H1 (cell line): ENCODE measurements at regions not wholly inside any gene's neighbourhood (a gene's known extent, or its start where the extent isn't known, plus 50 kb on each side); places are given as distances from the start of the nearest gene placed in this dataset.

ENCODE experiments used
- CTCF ChIA-PET: fragments of 300-600 bp; sonication (Branson Sonifier 250); formaldehyde crosslinking; loops from one replicate; lab custom pipeline; 2021; ENCODE audit not compliant: partially characterized antibody; lab: Charles Lee
- POLR2A ChIA-PET: fragments of 300-600 bp; sonication (Branson Sonifier 250); formaldehyde crosslinking; loops from one replicate; lab custom pipeline; 2021; ENCODE audit warnings: inconsistent platforms; ENCODE audit not compliant: partially characterized antibody; lab: Charles Lee
- DNase-seq, 2 experiments: peaks; one replicate each; pipeline versions ENCODE4 v3.0.0 to v3.0.0-alpha.2; 2010 to 2022; ENCODE audit warnings: low spot score in 2 of 2, low read depth in 1 of 2, mixed read lengths in 1 of 2
- FAIRE-seq: peaks from 2 replicates; lab custom pipeline; 2011; peaks lifted over from hg19 to GRCh38; lab: Jason Lieb, UNC
- H2AFZ ChIP-seq: 2 replicates; pipeline ENCODE4 v1.8.1; 2012; ENCODE audit warnings: low read length, inconsistent platforms
- H2AK5ac ChIP-seq: 2 replicates; pipeline ENCODE4 v1.6.1; 2013; ENCODE audit warnings: low read depth, low read length
- H2BK120ac ChIP-seq: replicated peaks from 2 replicates; pipeline ENCODE3; 2013; ENCODE audit warnings: low read depth, low read length, inconsistent platforms
- H2BK12ac ChIP-seq: 2 replicates; pipeline ENCODE4 v1.6.1; 2013; ENCODE audit warnings: low read depth, low read length
- H2BK15ac ChIP-seq: 2 replicates; pipeline ENCODE4 v1.6.1; 2013; ENCODE audit warnings: low read length
- H2BK20ac ChIP-seq: 2 replicates; pipeline ENCODE4 v1.6.1; 2013; ENCODE audit warnings: low read length
- H2BK5ac ChIP-seq: 2 replicates; pipeline ENCODE4 v1.6.1; 2013; ENCODE audit warnings: low read depth, low read length
- H3K14ac ChIP-seq: 2 replicates; pipeline ENCODE4 v1.6.1; 2013; ENCODE audit warnings: inconsistent platforms; ENCODE audit not compliant: insufficient read length
- H3K18ac ChIP-seq: 2 replicates; pipeline ENCODE4 v1.6.1; 2013; ENCODE audit warnings: low read length; ENCODE audit errors: extremely low read depth
- H3K23ac ChIP-seq: 2 replicates; pipeline ENCODE4 v1.6.1; 2013; ENCODE audit warnings: inconsistent platforms; ENCODE audit not compliant: insufficient read length
- H3K23me2 ChIP-seq: 2 replicates; pipeline ENCODE4 v1.6.1; 2013; ENCODE audit warnings: low read depth, low read length
- H3K27ac ChIP-seq: 2 replicates; pipeline ENCODE4 v1.6.1; 2011; ENCODE audit warnings: low read depth, low read length, inconsistent platforms
- H3K27me3 ChIP-seq, 4 experiments: replicated peaks in 1 of 4; 1 replicate in 1 of 4; 2 replicates in 3 of 4; pipeline versions ENCODE4 v1.6.1 to v1.8.1; 2011 to 2013; ENCODE audit warnings: low read length in 3 of 4, mild to moderate bottlenecking in 3 of 4, inconsistent platforms in 2 of 4, mixed read lengths in 2 of 4, moderate library complexity in 1 of 4; ENCODE audit not compliant: control insufficient read depth in 3 of 4, insufficient read depth in 3 of 4; ENCODE audit errors: extremely low read depth in 1 of 4
- H3K36me3 ChIP-seq, 4 experiments: 2 replicates each; pipeline versions ENCODE4 v1.6.1 to v1.8.1; 2011 to 2013; ENCODE audit warnings: mild to moderate bottlenecking in 4 of 4, low read length in 3 of 4, moderate library complexity in 2 of 4, control low read depth in 1 of 4, inconsistent platforms in 1 of 4; ENCODE audit not compliant: insufficient read depth in 4 of 4, control insufficient read depth in 2 of 4
- H3K4ac ChIP-seq: replicated peaks from 2 replicates; pipeline ENCODE3; 2013; ENCODE audit warnings: low read length, low read depth, mixed read lengths, inconsistent platforms; ENCODE audit not compliant: insufficient read length
- H3K4me1 ChIP-seq, 4 experiments: replicated peaks in 1 of 4; 1 replicate in 1 of 4; 2 replicates in 3 of 4; pipeline versions ENCODE4 v1.6.1 to v1.8.1; 2011 to 2013; ENCODE audit warnings: low read length in 3 of 4, inconsistent platforms in 2 of 4, mixed read lengths in 1 of 4; ENCODE audit not compliant: insufficient read depth in 4 of 4, control insufficient read depth in 3 of 4
- H3K4me2 ChIP-seq, 2 experiments: 2 replicates each; pipeline versions ENCODE4 v1.6.1 to v1.8.1; 2011 to 2013; ENCODE audit warnings: low read depth in 2 of 2, low read length in 2 of 2, control low read depth in 1 of 2, inconsistent platforms in 1 of 2, mild to moderate bottlenecking in 1 of 2; ENCODE audit not compliant: insufficient read depth in 1 of 2
- H3K4me3 ChIP-seq, 4 experiments: fragments of 200-600, 300-600 bp in 1 of 4; sonication (generic), shearing (Covaris generic), sonication (Bioruptor Twin) in 1 of 4; 2 replicates each; pipeline versions ENCODE4 v1.5.1 to v1.8.1; 2011 to 2016; ENCODE audit warnings: low read length in 4 of 4, low read depth in 3 of 4, control low read depth in 2 of 4, inconsistent platforms in 2 of 4, mild to moderate bottlenecking in 2 of 4, mixed read lengths in 1 of 4, moderate library complexity in 1 of 4; ENCODE audit not compliant: insufficient read depth in 2 of 4; ENCODE audit errors: extremely low read depth in 1 of 4
- H3K56ac ChIP-seq: replicated peaks from 2 replicates; pipeline ENCODE3; 2013; ENCODE audit warnings: low read depth, mild to moderate bottlenecking, mixed read lengths, low read length, inconsistent platforms; ENCODE audit not compliant: insufficient read length
- H3K79me1 ChIP-seq: 2 replicates; pipeline ENCODE4 v1.6.1; 2013; ENCODE audit warnings: low read depth, low read length, control low read depth
- H3K79me2 ChIP-seq, 2 experiments: 2 replicates each; pipeline versions ENCODE4 v1.6.1 to v1.8.1; 2012 to 2013; ENCODE audit warnings: low read length in 2 of 2, mild to moderate bottlenecking in 2 of 2, inconsistent platforms in 1 of 2; ENCODE audit not compliant: insufficient read depth in 2 of 2, control insufficient read depth in 1 of 2
- H3K9ac ChIP-seq, 4 experiments: replicated peaks in 1 of 4; 1 replicate in 1 of 4; 2 replicates in 3 of 4; pipeline versions ENCODE4 v1.6.1 to v1.8.1; 2011 to 2013; ENCODE audit warnings: low read depth in 3 of 4, low read length in 3 of 4, control low read depth in 2 of 4, mild to moderate bottlenecking in 2 of 4, moderate library complexity in 2 of 4, inconsistent platforms in 1 of 4; ENCODE audit errors: extremely low read depth in 1 of 4
- H3K9me3 ChIP-seq, 2 experiments: 2 replicates each; pipeline versions ENCODE4 v1.6.1 to v1.8.1; 2012 to 2013; ENCODE audit warnings: mild to moderate bottlenecking in 2 of 2, moderate library complexity in 2 of 2, control low read depth in 1 of 2, inconsistent platforms in 1 of 2, low read depth in 1 of 2, low read length in 1 of 2, mixed read lengths in 1 of 2; ENCODE audit not compliant: insufficient read depth in 2 of 2
- H4K20me1 ChIP-seq, 2 experiments: replicated peaks in 1 of 2; 2 replicates each; pipeline versions ENCODE3 to v1.8.1; 2011 to 2013; ENCODE audit warnings: inconsistent platforms in 2 of 2, low read length in 2 of 2, mild to moderate bottlenecking in 1 of 2; ENCODE audit not compliant: insufficient read depth in 2 of 2, control insufficient read depth in 1 of 2
- H4K5ac ChIP-seq: 2 replicates; pipeline ENCODE4 v1.6.1; 2013; ENCODE audit warnings: low read length, low read depth, mixed read lengths, inconsistent platforms; ENCODE audit not compliant: insufficient read length
- H4K8ac ChIP-seq: 2 replicates; pipeline ENCODE4 v1.8.0; 2013; ENCODE audit warnings: mild to moderate bottlenecking, moderate library complexity, low read length, inconsistent platforms; ENCODE audit not compliant: insufficient read depth; ENCODE audit errors: extremely low read depth
- H4K91ac ChIP-seq: replicated peaks from 2 replicates; pipeline ENCODE3; 2013; ENCODE audit warnings: low read length, mixed read lengths, inconsistent platforms; ENCODE audit not compliant: insufficient read length
- RXRA ChIP-seq: IDR thresholded peaks from 2 replicates; pipeline ENCODE4 v1.6.1; 2011; ENCODE audit warnings: low read depth, mild to moderate bottlenecking, low read length, moderate library complexity; ENCODE audit not compliant: insufficient read depth
- SAP30 ChIP-seq: fragments of 300-600 bp; sonication (generic); IDR thresholded peaks from 2 replicates; pipeline ENCODE4 v1.7.1; 2012; ENCODE audit warnings: low read length, moderate library complexity, mild to moderate bottlenecking, inconsistent platforms; ENCODE audit not compliant: insufficient read depth, insufficient replicate concordance
- SIX5 ChIP-seq: IDR thresholded peaks from 2 replicates; pipeline ENCODE4 v1.6.1; 2011; ENCODE audit warnings: mild to moderate bottlenecking, low read depth, low read length
- SP1 ChIP-seq: IDR thresholded peaks from 2 replicates; pipeline ENCODE4 v1.6.1; 2011; ENCODE audit warnings: low read depth, low read length
- TAF7 ChIP-seq: optimal IDR thresholded peaks from 2 replicates; pipeline ENCODE3; 2011; ENCODE audit warnings: low read depth, mild to moderate bottlenecking, inconsistent platforms, low read length, moderate library complexity, borderline replicate concordance
- TCF12 ChIP-seq: IDR thresholded peaks from 2 replicates; pipeline ENCODE4 v1.6.1; 2011; ENCODE audit warnings: low read depth, mild to moderate bottlenecking, low read length
- WGBS, 2 experiments: shearing (Covaris generic) in 1 of 2; methylation state at CpG; one replicate each; pipeline versions ENCODE4 v1.1.6 to v1.1.7; 2013 to 2015; ENCODE audit warnings: low lambda C conversion rate in 2 of 2, mixed read lengths in 2 of 2, inconsistent platforms in 1 of 2, low coverage in 1 of 2, missing lambda C conversion rate in 1 of 2; ENCODE audit not compliant: insufficient replicate concordance in 2 of 2, insufficient coverage in 1 of 2, insufficient read length in 1 of 2; ENCODE audit errors: extremely low coverage in 1 of 2, missing lambda C conversion rate in 1 of 2; 5-methylcytosine and 5-hydroxymethylcytosine counted together
- TF ChIP-seq, protein P1 (sequence below): IDR thresholded peaks from 2 replicates; pipeline ENCODE4 v1.6.1; 2012; ENCODE audit warnings: inconsistent platforms

DNA sequence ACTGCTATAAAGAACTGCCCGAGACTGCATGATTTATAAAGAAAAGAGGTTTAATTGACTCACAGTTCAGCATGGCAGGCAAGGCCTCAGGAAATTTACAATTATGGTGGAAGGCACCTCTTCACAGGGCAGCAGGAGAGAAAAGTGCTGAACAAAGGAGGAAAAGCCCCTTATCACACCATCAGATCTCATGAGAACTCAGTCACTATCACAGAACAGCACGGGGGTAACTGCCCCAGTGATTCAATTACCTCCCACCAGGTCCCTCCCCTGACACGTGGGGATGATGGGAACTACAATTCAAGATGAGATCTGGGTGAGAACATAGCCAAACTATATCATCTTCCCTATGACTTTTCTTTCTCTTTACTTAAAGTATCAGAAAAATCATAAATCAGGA lies 104.0 kb upstream of the SYN3 start:
- H2AK5ac ChIP-seq, result no peak overlapping the region
- no peak overlapping the region for H3K27ac ChIP-seq
- no peaks in the 10 kb centered on the region for H4K20me1 ChIP-seq
- H3K27me3 ChIP-seq, result peaks cover 0 to 4% (median 0%) of the 10 kb centered on the region in 4 experiments; a peak in 2 of 7 replicates
- H3K4me1 ChIP-seq, result no peaks in the 10 kb centered on the region
- H3K9me3 ChIP-seq, result no peaks in the 10 kb centered on the region; a peak in 1 of 4 replicates
- no peak overlapping the region for H3K18ac ChIP-seq
- H2BK120ac ChIP-seq, result no peak overlapping the region
- TF ChIP-seq SP1 (no peak), TAF7 (no peak), RXRA (no peak), SAP30 (no peak), SIX5 (no peak), TCF12 (no peak)
- TF ChIP-seq, protein P1, sequence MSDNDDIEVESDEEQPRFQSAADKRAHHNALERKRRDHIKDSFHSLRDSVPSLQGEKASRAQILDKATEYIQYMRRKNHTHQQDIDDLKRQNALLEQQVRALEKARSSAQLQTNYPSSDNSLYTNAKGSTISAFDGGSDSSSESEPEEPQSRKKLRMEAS, result no peak
- TF ChIP-seq, all 59 proteins: peak for 0
- ChIA-PET CTCF (no interaction called here), POLR2A (no interaction called here)
- FAIRE-seq (no peak), DNase-seq (no peak)
- no peak overlapping the region for H3K56ac ChIP-seq
- no peak overlapping the region for H4K91ac ChIP-seq
- 79% methylated on average over 3 of the region's 3 CpGs; no CpG with 5 or more reads in 1 of the 2 experiments for WGBS, 2 experiments
- no peak overlapping the region for H3K9ac ChIP-seq
- no peak overlapping the region for H2AFZ ChIP-seq
- no peak overlapping the region for H2BK15ac ChIP-seq
- no peak overlapping the region for H2BK12ac ChIP-seq
- H4K8ac ChIP-seq, result no peak overlapping the region
- H3K14ac ChIP-seq, result no peak overlapping the region
- no peaks in the 10 kb centered on the region for H3K79me2 ChIP-seq
- no peaks in the 10 kb centered on the region for H3K23me2 ChIP-seq
- H2BK20ac ChIP-seq, result no peak overlapping the region
- no peak overlapping the region for H3K23ac ChIP-seq
- H3K4ac ChIP-seq, result no peak overlapping the region
- no peaks in the 10 kb centered on the region for H3K36me3 ChIP-seq
- H3K79me1 ChIP-seq, result no peaks in the 10 kb centered on the region
- no peak overlapping the region for H3K4me3 ChIP-seq
- H2BK5ac ChIP-seq, result no peak overlapping the region
- H4K5ac ChIP-seq, result no peak overlapping the region
- no peak overlapping the region for H3K4me2 ChIP-seq
